AG04450 (cell line): ENCODE measurements at regions not wholly inside any gene's neighbourhood (a gene's known extent, or its start where the extent isn't known, plus 50 kb on each side); places are given as distances from the start of the nearest gene placed in this dataset.

ENCODE experiments used
- CTCF ChIA-PET: fragments of 300-600, 350-600 bp; formaldehyde crosslinking; extraction: SDS; loops from one replicate; lab custom pipeline; 2022; ENCODE audit warnings: antibody characterized with exemption, inconsistent platforms; lab: Charles Lee
- POLR2A ChIA-PET: fragments of 350-600 bp; formaldehyde crosslinking; extraction: SDS; loops from one replicate; lab custom pipeline; 2021; ENCODE audit warnings: antibody characterized with exemption, inconsistent platforms; lab: Yijun Ruan, JAX
- DNase-seq: peaks from one replicate; pipeline ENCODE4 v3.0.0-alpha.2; 2011; ENCODE audit warnings: low read depth, low spot score
- H3K27ac ChIP-seq: one replicate; pipeline ENCODE4 v1.5.1; 2012; ENCODE audit warnings: low read depth, low read length, control low read depth
- H3K27me3 ChIP-seq: one replicate; pipeline ENCODE4 v1.6.0; 2012; ENCODE audit warnings: low read length; ENCODE audit not compliant: control insufficient read depth, insufficient read depth
- H3K4me3 ChIP-seq: 2 replicates; pipeline ENCODE4 v1.5.1; 2011; ENCODE audit warnings: mild to moderate bottlenecking, low read depth, low read length, control low read depth
- H3K9me3 ChIP-seq: 2 replicates; pipeline ENCODE4 v1.5.1; 2012; ENCODE audit warnings: low read length; ENCODE audit not compliant: control insufficient read depth, insufficient read depth
- TF ChIP-seq, protein P1 (sequence below): IDR thresholded peaks from 2 replicates; pipeline ENCODE4 v1.5.1; 2011; ENCODE audit warnings: low read depth, low read length, control low read depth, inconsistent platforms

GRCh38 chr2:226174390-226174789 is 625.2 kb downstream of the IRS1 start:
- ChIA-PET POLR2A (no interaction called here), CTCF (no interaction called here)
- H3K4me3 ChIP-seq: no peak overlapping the region
- H3K27me3 ChIP-seq: no peaks in the 10 kb centered on the region
- DNase-seq: no peak
- no peak overlapping the region for H3K27ac ChIP-seq
- TF ChIP-seq, protein P1, sequence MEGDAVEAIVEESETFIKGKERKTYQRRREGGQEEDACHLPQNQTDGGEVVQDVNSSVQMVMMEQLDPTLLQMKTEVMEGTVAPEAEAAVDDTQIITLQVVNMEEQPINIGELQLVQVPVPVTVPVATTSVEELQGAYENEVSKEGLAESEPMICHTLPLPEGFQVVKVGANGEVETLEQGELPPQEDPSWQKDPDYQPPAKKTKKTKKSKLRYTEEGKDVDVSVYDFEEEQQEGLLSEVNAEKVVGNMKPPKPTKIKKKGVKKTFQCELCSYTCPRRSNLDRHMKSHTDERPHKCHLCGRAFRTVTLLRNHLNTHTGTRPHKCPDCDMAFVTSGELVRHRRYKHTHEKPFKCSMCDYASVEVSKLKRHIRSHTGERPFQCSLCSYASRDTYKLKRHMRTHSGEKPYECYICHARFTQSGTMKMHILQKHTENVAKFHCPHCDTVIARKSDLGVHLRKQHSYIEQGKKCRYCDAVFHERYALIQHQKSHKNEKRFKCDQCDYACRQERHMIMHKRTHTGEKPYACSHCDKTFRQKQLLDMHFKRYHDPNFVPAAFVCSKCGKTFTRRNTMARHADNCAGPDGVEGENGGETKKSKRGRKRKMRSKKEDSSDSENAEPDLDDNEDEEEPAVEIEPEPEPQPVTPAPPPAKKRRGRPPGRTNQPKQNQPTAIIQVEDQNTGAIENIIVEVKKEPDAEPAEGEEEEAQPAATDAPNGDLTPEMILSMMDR: no peak
- peaks cover 11% of the 10 kb centered on the region; the same call in 1 of the 2 replicates for H3K9me3 ChIP-seq

- ChIA-PET CTCF (no interaction called here), POLR2A (no interaction called here)
- no peak for DNase-seq
- TF ChIP-seq, protein P1: no peak
- Histone ChIP-seq H3K9me3 (peaks cover 4% of the 10 kb centered on the region; the same call in 1 of the 2 replicates), H3K4me3 (no peak overlapping the region), H3K27ac (no peak overlapping the region), H3K27me3 (no peaks in the 10 kb centered on the region)
Observed at GRCh38 chr2:226172939-226173338, 626.7 kb downstream of the IRS1 start.

- POLR2A ChIA-PET: no interaction called here
- CTCF ChIA-PET: no interaction called here
- TF ChIP-seq, protein P1: no peak
- DNase-seq: no peak
- Histone ChIP-seq H3K27ac (no peak overlapping the region), H3K4me3 (no peak overlapping the region), H3K27me3 (no peaks in the 10 kb centered on the region), H3K9me3 (peaks cover 4% of the 10 kb centered on the region; the same call in 1 of the 2 replicates)
Observed at GRCh38 chr2:226172309-226172708, 627.3 kb downstream of the IRS1 start.

- ChIA-PET POLR2A (no interaction called here), CTCF (no interaction called here)
- no peak overlapping the region for H3K27ac ChIP-seq
- TF ChIP-seq, protein P1: no peak
- no peaks in the 10 kb centered on the region for H3K9me3 ChIP-seq
- H3K4me3 ChIP-seq: no peak overlapping the region
- DNase-seq: no peak
- H3K27me3 ChIP-seq: no peaks in the 10 kb centered on the region
Observed at GRCh38 chr2:226169751-226170581, 629.7 kb downstream of the IRS1 start.

GRCh38 chr2:226168496-226169160 is 631.0 kb downstream of the IRS1 start:
- POLR2A ChIA-PET: no interaction called here
- H3K9me3 ChIP-seq: no peaks in the 10 kb centered on the region
- no peak for DNase-seq

More at GRCh38 chr2:226168496-226169160, 631.0 kb downstream of the IRS1 start:
- TF ChIP-seq, protein P1: no peak
- Histone ChIP-seq H3K4me3 (no peak overlapping the region), H3K27me3 (no peaks in the 10 kb centered on the region), H3K27ac (no peak overlapping the region)
- CTCF ChIA-PET: interaction anchor here (0.6 kb wide), 1 partner anchor 417 kb away, joined by 3 read pairs; no protein-coding TSS in a partner anchor
